Natural killer cell (primary cell): ENCODE measurements at regions not wholly inside any gene's neighbourhood (a gene's known extent, or its start where the extent isn't known, plus 50 kb on each side); places are given as distances from the start of the nearest gene placed in this dataset.

ENCODE experiments used
- ATAC-seq, 3 donors: fragments of 150-1000 bp in 2 of 3; fragments of 200-7000 bp in 1 of 3; cut with Tn5 transposase; 1 replicate in 1 of 3; 2 replicates in 2 of 3; pipeline ENCODE4 v1.10.0; 2021; ENCODE audit warnings: mild to moderate bottlenecking in 2 of 3, moderate library complexity in 2 of 3
- DNase-seq, 2 donors: peaks; one replicate each; pipeline versions ENCODE4 v3.0.0 to v3.0.0-alpha.2; 2013 to 2021; ENCODE audit warnings: mixed read lengths in 1 of 2
- H3K27ac ChIP-seq: one replicate; pipeline ENCODE4 v1.5.1; 2013; ENCODE audit warnings: mild to moderate bottlenecking, low read length
- H3K27me3 ChIP-seq: one replicate; pipeline ENCODE4 v1.6.1; 2013; ENCODE audit warnings: low read length; ENCODE audit not compliant: control insufficient read depth, insufficient read depth
- H3K36me3 ChIP-seq: one replicate; pipeline ENCODE4 v1.6.1; 2013; ENCODE audit warnings: low read length; ENCODE audit not compliant: control insufficient read depth, insufficient read depth
- H3K4me1 ChIP-seq: one replicate; pipeline ENCODE4 v1.6.1; 2013; ENCODE audit warnings: low read length; ENCODE audit not compliant: control insufficient read depth, insufficient read depth
- H3K4me3 ChIP-seq: one replicate; pipeline ENCODE4 v1.5.1; 2013; ENCODE audit warnings: low read length
- H3K9me3 ChIP-seq: one replicate; pipeline ENCODE4 v1.6.1; 2013; ENCODE audit warnings: low read length; ENCODE audit not compliant: control insufficient read depth, insufficient read depth
- H3K27ac Mint-ChIP-seq, 2 donors: one replicate each; pipeline ENCODE4 v1.8.0; 2022; ENCODE audit warnings: mild to moderate bottlenecking in 2 of 2, mixed read lengths in 2 of 2, moderate library complexity in 1 of 2
- H3K27me3 Mint-ChIP-seq, 2 donors: one replicate each; pipeline ENCODE4 v1.8.0; 2022; ENCODE audit warnings: low read depth in 2 of 2, mixed read lengths in 2 of 2
- H3K36me3 Mint-ChIP-seq: one replicate; pipeline ENCODE4 v1.8.0; 2022; ENCODE audit warnings: mixed read lengths
- H3K4me1 Mint-ChIP-seq, 2 donors: one replicate each; pipeline ENCODE4 v1.8.0; 2022; ENCODE audit warnings: mixed read lengths in 2 of 2
- H3K4me3 Mint-ChIP-seq: one replicate; pipeline ENCODE4 v1.8.0; 2022; ENCODE audit warnings: mild to moderate bottlenecking, moderate library complexity, mixed read lengths
- H3K9me3 Mint-ChIP-seq, 2 donors: one replicate each; pipeline ENCODE4 v1.8.0; 2022; ENCODE audit warnings: mixed read lengths in 2 of 2
- WGBS: methylation state at CpG from one replicate; pipeline ENCODE4 v1.1.7; 2013; ENCODE audit warnings: missing lambda C conversion rate; ENCODE audit not compliant: insufficient coverage; 5-methylcytosine and 5-hydroxymethylcytosine counted together
- intact Hi-C: fragments of 100-400 bp; cut with micrococcal nuclease; formaldehyde crosslinking; loops from one replicate; pipeline ENCODE4 v1.14.2; 2022
- TF ChIP-seq, protein P1 (sequence below): fragments of 200-600 bp; IDR thresholded peaks from one replicate; pipeline ENCODE4 v1.8.0; 2022; ENCODE audit warnings: antibody characterized with exemption

DNA sequence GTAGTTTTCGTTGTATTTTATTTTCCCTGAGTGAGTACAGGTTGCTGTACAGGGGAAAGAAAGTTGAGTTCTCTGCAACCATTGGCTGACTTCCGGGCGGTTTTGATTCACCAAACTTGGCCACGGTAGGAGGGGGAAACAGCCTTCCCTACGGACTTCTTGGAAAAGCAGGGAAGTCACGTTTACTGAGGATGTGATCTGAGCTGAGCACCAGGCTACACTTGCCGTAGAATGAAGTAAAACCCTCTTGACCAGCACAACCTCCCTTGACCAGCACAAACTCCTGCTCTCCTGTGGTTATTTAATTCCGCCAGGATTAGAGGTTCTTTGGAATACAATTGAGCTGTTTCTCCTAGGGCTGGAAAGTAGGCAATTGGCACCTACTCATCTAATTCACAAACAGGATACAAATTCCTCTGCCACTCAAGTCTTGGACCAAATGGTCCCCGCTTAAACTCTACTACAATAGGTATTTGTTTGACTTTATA, 242.0 kb upstream of the RBFOX1 start:
- Mint-ChIP-seq H3K4me1 (no peaks in the 10 kb centered on the region), H3K27me3 (no peaks in the 10 kb centered on the region), H3K36me3 (peaks cover 6% of the 10 kb centered on the region), H3K4me3 (no peak overlapping the region), H3K27ac (no peak overlapping the region), H3K9me3 (peaks cover 0 to 4% of the 10 kb centered on the region in 2 donors)
- Histone ChIP-seq H3K27me3 (no peaks in the 10 kb centered on the region), H3K4me3 (no peak overlapping the region), H3K36me3 (no peaks in the 10 kb centered on the region), H3K27ac (no peak overlapping the region), H3K4me1 (no peaks in the 10 kb centered on the region), H3K9me3 (no peaks in the 10 kb centered on the region)
- intact Hi-C loops: no loop called here
- WGBS: 13% methylated on average over 8 of the region's 9 CpGs
- ATAC-seq (no peak), DNase-seq (no peak)
- TF ChIP-seq, protein P1, sequence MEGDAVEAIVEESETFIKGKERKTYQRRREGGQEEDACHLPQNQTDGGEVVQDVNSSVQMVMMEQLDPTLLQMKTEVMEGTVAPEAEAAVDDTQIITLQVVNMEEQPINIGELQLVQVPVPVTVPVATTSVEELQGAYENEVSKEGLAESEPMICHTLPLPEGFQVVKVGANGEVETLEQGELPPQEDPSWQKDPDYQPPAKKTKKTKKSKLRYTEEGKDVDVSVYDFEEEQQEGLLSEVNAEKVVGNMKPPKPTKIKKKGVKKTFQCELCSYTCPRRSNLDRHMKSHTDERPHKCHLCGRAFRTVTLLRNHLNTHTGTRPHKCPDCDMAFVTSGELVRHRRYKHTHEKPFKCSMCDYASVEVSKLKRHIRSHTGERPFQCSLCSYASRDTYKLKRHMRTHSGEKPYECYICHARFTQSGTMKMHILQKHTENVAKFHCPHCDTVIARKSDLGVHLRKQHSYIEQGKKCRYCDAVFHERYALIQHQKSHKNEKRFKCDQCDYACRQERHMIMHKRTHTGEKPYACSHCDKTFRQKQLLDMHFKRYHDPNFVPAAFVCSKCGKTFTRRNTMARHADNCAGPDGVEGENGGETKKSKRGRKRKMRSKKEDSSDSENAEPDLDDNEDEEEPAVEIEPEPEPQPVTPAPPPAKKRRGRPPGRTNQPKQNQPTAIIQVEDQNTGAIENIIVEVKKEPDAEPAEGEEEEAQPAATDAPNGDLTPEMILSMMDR: no peak

DNA sequence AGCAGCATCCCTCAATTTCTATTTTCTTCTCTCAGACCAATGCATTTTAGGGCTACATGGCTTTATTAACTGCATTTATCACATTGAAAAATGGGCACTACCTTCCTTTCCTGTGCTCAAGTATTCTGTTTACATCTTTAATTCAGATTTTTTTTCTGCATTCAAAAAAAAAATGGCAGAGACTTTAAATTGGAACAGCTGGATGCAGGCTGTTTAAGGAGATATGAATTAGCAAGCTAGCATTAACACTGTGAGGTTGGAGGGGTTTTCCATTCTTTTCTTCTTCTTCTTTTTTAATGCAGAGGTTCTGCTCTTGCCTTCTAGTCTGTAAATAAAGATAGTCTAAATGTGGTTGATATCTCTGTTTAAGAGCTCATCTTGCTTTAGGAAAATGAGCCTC, 242.9 kb upstream of the RBFOX1 start:
- ATAC-seq: no peak

DNA sequence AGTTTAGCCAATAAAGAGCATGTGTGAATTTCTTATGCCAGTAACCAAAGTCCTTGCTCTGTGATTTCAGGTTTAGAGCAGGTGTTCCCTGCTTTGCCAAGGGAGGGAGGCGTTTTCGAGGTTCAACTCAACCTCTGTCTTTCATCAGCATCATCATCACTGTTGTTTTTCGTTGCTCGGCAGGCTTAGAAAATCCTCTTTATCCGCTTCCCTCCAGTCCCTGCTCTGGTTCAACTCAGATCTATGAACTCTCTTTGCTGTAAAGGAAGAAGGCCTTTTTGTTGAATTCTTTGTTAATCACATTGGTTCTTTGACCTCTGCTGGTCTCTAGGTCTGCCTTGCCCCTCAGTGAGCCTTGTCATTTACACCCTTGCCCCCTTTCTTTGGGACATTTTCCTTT, 243.9 kb upstream of the RBFOX1 start:
- ATAC-seq (no peak), DNase-seq (no peak)
- intact Hi-C loops: no loop called here
- Histone ChIP-seq H3K27ac (no peak overlapping the region), H3K4me3 (no peak overlapping the region), H3K9me3 (no peaks in the 10 kb centered on the region), H3K27me3 (no peaks in the 10 kb centered on the region), H3K4me1 (no peaks in the 10 kb centered on the region), H3K36me3 (no peaks in the 10 kb centered on the region)
- Mint-ChIP-seq H3K9me3 (peaks cover 3% of the 10 kb centered on the region in 2 donors), H3K27ac (no peak overlapping the region), H3K4me3 (no peak overlapping the region), H3K4me1 (no peaks in the 10 kb centered on the region), H3K27me3 (no peaks in the 10 kb centered on the region), H3K36me3 (peaks cover 4% of the 10 kb centered on the region)
- 56% methylated on average over 5 of the region's 5 CpGs for WGBS
- TF ChIP-seq, protein P1: no peak

More for the DNA sequence above, 242.9 kb upstream of the RBFOX1 start:
- H3K4me1 Mint-ChIP-seq: no peaks in the 10 kb centered on the region
- H3K9me3 Mint-ChIP-seq: peaks cover 1 to 5% of the 10 kb centered on the region in 2 donors
- Histone ChIP-seq H3K4me1 (no peaks in the 10 kb centered on the region), H3K4me3 (no peak overlapping the region), H3K27ac (no peak overlapping the region), H3K36me3 (no peaks in the 10 kb centered on the region), H3K27me3 (no peaks in the 10 kb centered on the region), H3K9me3 (no peaks in the 10 kb centered on the region)
- intact Hi-C loops: no loop called here
- H3K27me3 Mint-ChIP-seq: no peaks in the 10 kb centered on the region
- H3K36me3 Mint-ChIP-seq: peaks cover 6% of the 10 kb centered on the region
- TF ChIP-seq, protein P1: no peak
- no peak for DNase-seq
- H3K4me3 Mint-ChIP-seq: no peak overlapping the region
- no peak overlapping the region for H3K27ac Mint-ChIP-seq

DNA sequence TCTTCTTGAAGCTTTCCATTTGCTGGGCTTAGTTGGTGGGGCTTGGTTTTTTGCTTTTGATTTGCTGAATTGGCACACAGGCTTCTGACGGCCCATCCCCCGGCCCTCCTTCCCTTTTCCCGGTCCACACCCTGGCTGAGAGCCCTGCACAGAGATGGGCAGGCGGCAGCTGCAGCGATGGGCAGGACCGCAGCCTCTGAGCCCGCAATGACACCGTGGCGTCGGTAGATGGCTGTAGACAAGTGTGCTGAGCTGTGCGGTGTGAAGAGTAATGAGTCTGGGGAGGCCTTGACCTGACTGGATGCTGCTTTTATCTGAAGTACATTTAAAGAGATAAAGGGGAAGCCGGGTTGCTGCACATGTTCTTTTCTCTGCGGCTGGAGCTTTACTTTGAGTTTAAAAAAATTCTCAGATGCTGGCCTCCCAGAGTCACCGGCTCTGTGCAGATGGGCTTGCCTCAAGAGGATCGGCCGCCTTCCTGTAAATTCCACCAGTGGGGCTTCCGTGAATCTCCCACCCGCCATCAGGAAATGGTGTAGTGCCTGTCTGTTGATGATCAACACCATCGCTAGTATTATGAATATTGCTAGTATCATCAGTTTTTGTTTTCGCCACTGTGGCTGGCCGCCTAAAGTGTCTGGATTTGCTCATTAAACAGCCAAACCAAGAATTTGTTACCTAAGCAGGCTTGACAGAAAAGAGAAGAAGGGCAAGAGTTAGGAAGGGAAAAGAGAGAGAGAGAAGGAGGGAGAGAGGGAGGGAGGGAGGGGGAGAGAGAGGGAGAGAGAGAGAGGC, 245.6 kb upstream of the RBFOX1 start:
- no peak overlapping the region for H3K4me3 Mint-ChIP-seq
- intact Hi-C loops: no loop called here
- Histone ChIP-seq H3K4me1 (no peaks in the 10 kb centered on the region), H3K27ac (no peak overlapping the region), H3K36me3 (no peaks in the 10 kb centered on the region), H3K9me3 (no peaks in the 10 kb centered on the region), H3K27me3 (no peaks in the 10 kb centered on the region), H3K4me3 (no peak overlapping the region)
- ATAC-seq: no peak
- no peak overlapping the region for H3K27ac Mint-ChIP-seq
- TF ChIP-seq, protein P1: no peak
- peaks cover 3% of the 10 kb centered on the region in 2 donors for H3K9me3 Mint-ChIP-seq
- DNase-seq: no peak
- no peaks in the 10 kb centered on the region for H3K36me3 Mint-ChIP-seq
- WGBS: 35% methylated on average over 21 of the region's 21 CpGs
- H3K4me1 Mint-ChIP-seq: no peaks in the 10 kb centered on the region
- H3K27me3 Mint-ChIP-seq: no peaks in the 10 kb centered on the region
